HG03558 (cell line): ENCODE measurements at regions not wholly inside any gene's neighbourhood (a gene's known extent, or its start where the extent isn't known, plus 50 kb on each side); places are given as distances from the start of the nearest gene placed in this dataset.
"Not testable (repeated sequence)": the region's sequence is repeated elsewhere in the genome, so short reads cannot be mapped to it uniquely, and the experiment has no call there.

Source experiments
- ATAC-seq: cut with Tn5 transposase; IDR thresholded peaks from one replicate; pipeline ENCODE4 v1.9.1; 2021; ENCODE audit warnings: moderate number of reproducible peaks; ENCODE audit not compliant: unreplicated experiment; ENCODE audit errors: extremely low read depth

DNA sequence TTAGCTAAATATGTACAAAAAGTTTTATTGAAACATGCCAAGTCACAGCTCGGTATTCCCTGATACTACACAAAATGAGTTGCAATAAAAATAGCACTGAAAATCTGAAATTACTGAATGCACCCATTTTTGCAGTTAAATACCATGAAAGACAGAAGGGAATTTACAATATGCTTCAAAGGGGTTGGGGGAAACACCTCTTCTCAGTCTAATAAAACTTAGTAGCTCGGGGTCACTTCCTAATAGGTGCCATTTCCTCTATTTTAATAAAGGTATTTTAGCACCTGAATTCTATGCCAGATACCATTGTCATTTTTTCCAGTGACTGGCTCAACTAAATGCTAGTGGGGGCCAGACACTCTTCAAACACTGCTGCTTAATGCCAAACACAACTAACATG lies 204.1 kb upstream of the MEF2C start:
- no peak for ATAC-seq

DNA sequence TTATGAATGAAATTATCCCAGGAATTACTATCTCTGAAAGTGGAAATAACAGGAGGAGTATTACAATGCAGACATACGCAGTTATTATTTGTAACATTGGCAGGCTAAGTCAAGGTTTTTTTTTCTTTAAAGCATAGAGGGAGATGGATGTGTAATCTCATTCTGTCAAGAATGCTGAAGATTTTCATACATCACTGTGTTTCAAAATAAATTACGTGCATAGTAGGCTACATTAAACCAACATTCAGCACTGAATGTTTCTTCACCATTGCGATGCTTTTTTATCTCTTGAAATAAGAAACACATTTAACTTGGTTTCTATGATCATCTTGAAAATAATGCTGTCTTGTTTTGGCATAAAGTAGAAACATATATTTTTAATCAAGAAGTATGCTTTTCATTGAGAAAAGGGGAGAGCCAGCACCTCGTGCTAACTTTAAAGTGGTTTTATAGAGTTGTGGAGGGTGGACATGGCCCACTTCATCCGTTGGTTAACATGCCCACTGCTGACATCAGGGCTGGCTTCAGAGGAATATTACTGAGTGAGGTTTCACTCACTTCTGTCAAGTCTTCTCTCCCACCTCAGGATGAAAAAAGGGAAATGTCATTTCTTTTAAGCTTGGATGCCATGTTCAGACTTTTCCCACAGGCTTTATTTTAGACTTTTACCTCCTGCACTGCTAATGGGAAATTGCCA lies 203.6 kb upstream of the MEF2C start:
- ATAC-seq: no peak

DNA sequence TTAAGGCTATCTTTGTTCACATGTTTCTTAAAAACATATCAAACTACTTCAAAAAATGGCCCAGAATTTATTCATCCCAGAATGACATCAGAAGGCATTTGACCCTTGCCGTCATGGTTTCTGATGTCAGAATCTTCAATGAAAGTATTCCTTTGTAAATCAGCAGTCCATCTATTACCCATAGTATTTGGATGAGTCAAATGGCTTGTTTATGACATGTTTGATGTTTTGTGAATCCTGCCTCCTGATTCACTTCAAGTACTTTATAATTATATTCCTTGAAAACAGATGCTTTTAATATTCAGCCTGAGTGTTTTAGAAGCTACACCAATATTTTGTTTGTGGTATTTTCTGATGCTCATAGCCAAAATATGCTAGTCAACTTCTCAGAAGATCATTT lies 200.8 kb upstream of the MEF2C start:
- ATAC-seq: no peak

DNA sequence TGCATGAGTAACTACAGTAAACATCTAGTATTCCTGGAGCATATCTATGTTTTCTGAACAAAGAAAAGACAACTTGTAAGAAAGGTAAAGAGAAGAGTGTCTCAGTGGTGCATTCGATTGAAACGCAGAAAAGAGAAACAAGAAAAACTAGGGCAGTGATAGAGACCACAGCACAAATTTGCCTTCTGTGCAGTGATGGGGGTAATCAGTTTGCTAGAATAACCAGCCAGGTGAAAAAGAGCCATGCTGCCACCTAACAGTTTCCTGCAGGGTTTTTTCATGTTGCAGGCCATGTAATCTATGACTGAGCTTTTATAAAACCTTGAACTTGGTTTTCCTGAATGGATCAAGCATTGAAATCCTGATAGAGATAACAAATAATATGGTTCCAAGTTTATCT lies 198.4 kb upstream of the MEF2C start:
- ATAC-seq: no peak

DNA sequence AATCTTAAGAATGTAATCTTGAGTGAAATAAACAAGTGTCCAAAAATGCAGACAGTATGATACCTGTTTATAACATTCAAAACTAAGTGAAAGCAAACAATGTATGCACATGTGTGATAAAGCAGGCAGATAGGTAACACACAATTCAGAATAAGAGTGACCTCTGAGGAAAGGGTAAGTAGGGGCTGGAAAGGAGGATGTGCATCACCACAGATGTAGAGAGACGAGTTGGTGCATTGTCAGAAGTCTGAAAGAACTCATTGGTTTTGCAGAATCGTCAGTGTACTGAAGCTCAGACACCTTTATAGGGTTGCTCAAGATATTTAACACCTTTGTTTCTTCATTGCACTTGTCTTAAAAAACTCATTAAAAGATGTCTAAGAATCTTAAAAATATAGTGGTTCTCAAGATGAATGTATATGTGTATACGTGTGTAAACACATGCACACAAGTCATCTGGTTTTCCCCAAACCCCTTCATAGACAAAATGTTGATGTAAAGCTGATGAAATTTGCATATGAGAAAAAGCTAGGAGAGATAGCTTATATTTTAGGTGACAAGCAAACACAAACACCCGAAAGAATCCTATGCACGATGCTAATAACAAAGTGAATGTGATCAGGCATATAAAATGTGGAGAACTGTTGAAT lies 197.6 kb upstream of the MEF2C start:
- ATAC-seq: no peak

DNA sequence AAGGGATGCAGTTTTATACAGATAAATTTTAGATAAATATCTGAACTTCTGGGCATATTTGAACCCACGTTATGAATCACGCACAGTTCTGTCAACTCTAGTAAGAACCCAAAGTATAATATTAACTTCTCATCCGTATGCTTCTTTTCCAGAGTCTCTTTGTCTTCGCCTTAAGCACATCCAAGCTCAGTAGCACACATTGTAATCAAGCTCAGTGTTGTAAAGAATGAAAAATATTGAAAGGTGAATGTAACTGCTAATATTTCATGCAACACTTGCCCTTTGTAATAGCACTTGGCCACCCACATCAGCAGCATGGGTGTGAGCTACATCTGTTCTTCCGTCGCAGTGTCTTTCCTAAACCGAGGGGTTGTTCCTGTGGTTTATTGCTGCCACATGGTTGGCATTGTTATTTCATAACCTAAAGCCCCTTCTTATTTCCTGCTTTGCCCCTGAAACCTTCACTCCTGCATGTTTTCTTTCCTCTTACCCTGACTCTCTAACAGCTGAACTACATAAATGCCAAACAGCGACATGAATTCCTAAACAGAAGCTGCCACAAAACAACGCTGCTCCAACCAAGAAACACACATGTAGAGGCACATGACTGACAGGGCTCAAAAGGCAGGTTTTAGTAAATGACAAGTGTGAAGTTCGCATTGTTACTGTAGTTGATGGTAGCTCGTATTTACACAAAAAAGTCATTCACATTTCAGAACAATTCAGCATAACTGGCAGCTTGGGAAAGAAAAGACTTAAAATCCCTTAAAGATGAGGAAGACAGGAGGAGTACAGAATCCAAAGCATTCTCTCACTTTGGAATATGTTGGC lies 190.1 kb upstream of the MEF2C start:
- ATAC-seq: no peak

DNA sequence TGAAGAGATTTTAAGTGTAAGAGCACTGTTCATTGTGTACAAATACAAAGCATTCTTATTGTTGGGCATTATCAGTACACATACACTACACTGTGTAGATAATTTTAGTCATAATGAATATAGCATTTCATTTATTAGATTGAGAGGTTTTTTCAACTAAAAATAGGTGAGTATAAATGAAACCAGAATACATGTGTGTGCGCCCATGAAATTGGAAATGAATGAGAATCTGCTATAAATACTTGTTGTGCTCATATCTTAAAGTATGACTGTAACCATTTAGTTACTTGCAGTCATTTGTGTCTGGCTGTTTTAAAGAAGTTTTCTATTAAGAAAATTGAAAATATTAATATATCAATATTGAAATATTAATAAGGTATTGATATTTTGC lies 189.0 kb upstream of the MEF2C start:
- ATAC-seq: peak; percentile 50

DNA sequence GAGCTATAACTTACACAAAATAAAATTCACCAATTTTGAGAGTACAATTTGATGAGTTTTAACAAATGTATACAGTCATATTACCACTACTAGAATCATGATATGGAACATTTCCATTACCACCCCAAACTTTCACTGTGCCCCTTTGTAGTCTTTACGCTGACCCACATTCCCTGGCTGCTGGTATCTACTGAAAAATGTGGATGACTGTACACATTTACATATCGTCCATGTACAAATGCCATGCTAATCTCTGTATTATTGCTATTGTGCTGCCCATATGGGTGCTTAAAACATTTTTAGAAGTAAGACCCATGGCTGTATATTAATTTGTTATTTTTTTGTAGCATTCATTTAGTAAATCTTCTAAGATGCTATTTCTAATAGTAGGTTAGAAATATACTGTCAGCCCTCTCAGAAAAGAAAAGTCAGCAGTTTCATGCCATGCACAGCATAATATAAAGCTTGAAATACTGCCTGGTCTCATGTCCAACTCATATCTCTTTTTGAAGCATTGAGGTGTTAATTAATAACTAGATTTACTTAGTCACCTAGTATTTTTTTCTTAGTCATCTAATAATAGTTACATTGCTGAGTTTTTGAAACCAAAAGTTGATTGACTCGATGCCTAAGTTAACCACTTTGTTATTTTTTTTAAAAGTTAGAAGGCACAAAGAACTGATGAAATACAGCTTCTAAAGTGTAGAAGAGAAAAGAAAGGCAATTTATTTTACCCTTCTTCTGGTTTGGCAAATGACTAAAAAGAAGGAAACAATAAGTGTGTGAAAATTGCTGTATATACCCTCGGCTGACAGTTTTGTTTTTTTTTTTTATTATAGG lies 188.3 kb upstream of the MEF2C start:
- peak; percentile 63 for ATAC-seq

DNA sequence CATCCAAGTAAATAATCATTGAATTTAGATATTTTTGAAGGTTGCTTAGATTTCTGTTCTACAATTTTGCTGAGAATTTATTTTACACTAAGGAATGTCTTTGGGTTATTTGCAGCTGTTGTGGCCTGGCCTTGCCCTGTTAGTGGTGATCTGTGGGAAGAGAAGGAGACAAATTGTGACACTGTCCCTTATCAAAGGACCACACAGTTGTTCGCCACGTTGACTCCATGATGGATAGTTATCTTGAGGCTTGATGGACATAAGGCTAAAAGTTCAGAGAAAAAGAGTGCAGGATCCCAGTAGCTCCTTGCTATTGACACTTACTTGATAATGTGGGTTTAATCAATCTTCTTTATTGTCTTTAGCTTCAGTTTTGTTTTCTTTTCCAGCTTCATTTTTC lies 186.6 kb upstream of the MEF2C start:
- no peak for ATAC-seq

DNA sequence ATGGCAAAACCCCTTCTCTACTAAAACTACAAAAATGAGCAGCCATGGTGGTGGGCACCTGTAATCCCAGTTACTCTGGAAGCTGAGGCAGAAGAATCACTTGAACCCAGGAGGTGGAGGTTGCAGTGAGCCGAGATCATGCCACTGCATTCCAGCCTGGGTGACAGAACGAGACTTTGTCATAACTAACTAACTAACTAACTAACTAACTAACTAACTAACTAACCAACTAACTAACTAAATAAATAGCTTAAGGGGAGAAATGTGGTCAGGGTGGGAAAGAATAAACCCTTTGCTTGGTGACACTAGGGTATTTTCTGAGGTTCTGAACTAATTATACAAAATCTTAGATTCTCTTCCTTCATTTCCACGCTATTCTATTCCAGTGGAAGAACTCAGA lies 184.4 kb upstream of the MEF2C start:
- ATAC-seq: no peak

DNA sequence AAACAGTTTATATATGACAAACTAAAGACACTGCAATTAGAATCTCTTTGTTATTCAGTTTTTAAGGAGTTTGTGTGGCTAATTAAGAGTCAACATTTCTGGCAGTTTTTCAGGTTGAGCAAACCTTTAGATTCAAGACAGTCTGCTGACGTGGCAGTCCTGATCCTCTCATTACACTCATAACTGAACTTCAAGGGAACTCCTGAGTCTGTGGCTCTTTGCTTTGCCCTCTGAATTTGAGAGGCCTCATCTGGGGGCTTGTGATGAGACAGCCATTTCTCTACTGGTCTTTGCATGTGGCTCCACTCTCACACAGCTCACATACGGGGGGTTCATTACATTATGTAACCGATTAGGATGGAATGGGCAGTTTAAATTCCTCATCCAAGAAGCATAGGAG lies 182.9 kb upstream of the MEF2C start:
- ATAC-seq: peak; percentile 64

DNA sequence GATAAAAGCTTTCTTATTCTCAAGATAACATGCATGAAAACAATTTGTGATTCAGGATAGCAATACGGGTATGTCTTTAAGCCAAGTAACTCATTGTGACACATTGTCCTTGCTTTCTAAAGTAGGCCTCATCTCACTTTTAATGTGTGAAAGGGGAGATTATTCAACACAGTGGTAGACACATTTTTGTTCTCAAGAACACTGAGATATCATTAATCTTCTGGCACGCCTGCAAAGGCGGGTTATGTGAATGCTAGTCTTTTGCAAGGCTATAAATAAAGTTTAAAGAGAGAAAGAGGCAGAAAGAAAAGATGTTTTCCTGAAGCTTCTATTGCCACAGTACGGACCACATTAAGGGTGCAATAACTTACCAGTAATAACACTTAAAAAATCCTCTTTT lies 181.8 kb upstream of the MEF2C start:
- no peak for ATAC-seq

DNA sequence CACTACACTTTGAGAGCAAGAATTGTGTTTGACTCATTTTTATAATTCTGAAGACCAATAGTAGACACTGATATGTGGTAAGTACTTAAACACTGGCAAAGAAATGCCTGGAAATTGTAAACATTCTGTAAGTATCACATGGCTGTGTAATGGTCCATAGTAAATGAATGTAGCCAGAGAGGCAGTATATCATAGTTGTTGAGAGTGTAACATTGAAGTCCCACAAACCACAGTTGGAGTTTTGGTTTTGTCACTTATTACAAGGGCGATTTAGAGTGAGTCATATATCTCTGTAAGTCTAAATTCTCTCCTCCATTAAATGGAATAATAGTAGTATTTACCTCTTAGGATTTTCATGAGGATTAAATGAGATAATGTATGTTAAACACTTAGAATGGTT lies 181.1 kb upstream of the MEF2C start:
- ATAC-seq: no peak

DNA sequence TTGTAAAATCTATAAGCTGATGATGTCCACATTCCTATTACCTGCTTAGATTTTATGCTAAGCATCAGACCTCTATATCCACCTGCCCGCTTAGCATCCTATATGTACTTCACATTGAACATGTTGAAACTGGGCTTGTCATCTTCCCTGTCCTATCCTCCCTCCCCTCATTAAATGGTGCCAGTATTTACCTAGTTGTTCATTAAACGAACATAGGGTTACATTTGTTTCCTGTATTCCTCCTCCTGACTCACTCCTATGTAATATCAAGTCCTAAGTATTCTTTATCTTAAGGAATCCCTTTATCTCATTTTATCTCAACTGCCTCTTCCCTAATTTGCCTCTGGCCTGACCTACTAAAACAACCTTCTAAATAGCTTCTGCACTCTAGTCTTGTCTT lies 177.8 kb upstream of the MEF2C start:
- ATAC-seq: no peak

DNA sequence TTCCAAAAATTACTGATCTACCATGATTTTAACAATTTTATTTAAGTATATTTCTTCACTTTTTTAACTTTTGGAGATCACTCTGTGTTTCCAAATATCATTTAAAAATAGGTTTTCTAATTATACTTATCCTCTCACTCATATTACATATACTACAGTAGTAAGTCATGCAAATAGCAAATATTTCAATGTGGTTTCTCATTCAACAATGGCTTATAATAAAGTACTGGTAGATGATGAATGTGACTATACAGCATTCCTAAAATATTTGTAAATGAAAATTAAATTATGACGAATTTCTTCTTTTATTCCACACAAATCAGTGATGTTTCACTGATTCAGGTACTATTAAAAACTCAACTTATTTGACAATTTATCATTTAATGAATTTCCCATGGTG lies 176.3 kb upstream of the MEF2C start:
- no peak for ATAC-seq

DNA sequence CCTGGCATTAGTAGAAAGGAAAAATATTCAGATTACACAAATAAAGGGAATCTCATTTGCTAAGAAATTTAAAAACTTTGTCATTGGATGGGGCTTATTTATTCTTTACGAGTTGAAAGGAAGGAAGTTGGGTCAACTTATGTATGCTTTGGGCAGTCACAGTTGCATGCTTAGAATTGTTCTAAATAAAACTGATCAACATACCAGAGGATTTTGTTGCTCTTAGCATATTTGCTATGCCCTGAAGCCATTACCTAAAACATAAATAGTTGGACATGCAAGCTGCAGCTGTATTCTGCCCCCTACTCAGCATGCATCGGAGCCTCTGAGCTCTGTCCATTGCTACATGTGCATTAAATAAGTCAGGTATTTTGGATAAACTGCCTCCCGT lies 172.7 kb upstream of the MEF2C start:
- ATAC-seq: no peak

DNA sequence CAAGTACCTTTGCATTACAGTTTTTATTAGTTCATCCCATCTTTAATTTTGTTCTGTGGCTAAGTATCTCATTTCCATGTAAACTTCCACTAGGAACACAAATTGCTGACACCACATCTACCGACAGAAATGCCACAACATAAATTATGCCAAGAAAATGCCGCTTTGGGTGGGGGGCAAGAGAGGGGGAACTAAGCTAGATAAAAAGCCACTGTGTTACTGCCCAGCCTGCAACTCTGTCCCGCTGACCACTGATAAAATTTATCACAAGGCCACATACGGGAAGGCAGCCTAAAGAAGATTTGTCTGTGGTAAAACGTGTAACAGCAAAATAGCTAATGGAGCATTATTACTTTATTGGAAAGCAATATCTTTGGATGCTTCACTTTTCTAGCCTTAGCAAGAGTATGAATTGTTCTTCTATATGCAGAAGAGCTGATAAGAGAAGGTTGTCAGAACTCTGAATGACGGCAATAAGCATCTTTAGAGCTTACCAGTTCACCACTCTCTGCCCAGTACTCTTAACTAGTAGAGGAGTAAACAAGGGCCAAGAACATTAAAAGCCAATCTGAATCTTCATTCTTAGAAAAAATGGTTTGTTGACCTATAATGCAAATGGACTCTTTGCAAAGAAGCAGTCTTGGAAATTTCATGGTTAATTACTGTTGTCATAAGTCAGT lies 172.2 kb upstream of the MEF2C start:
- ATAC-seq: no peak

DNA sequence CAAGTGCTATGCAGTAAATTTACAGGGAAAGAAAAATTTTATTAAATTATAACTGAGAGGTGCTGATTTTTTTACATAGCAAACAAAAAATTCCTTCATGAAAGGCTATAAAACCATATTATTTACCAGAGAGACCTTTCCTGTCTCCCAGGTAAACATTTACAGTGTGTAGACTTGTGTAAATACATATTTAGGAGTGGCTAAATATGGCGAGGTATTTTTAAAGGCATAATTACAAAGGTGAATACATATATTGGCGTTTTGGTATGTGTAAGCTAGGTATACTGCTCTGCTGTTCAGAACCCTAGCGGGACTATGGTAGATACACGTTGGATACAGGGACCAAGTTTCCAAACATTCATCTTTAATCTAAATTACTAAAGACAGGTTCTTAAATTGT lies 170.6 kb upstream of the MEF2C start:
- ATAC-seq: no peak

DNA sequence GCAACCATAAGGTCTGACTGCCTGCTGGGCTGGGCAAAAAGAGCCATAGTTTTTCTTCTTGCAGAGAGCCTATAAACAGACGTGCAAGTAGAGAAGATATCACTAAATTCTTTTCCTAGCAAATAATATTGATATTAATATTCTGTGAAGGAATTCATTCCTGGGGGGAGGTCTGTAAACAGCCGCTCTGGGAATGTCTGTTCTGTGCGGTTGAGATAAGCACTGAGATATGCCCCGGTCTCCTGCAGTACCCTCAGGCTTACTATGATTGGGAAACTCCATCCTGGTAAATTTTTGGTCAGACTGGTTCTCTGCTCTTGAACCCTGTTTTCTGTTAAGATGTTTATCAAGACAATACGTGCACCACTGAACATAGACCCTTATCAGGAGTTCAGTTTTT lies 167.1 kb upstream of the MEF2C start:
- not testable (repeated sequence) for ATAC-seq

DNA sequence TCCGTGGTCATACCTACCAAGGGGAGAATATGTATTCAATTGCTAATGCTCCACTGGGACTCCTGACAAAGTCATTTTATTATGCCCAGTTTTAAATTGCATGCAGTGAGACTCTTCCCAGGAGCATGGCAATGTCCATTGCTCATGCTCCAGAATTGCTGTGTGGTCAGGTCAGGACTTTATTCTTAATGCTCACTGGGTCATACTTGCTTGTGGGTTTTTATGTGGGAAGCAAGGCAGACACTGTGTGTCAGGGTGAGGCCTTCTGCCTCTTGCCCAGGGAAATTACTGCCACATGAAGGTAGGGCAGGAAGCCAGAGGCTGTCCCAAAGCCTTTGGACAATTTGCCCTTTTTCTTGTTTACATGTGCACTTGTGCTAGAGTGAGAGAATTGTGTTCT lies 164.6 kb upstream of the MEF2C start:
- no peak for ATAC-seq
